Femur (tissue), 1 donor: ENCODE measurements at regions not wholly inside any gene's neighbourhood (a gene's known extent, or its start where the extent isn't known, plus 50 kb on each side); places are given as distances from the start of the nearest gene placed in this dataset.

Experiments
- DNase-seq: peaks from one replicate; pipeline ENCODE4 v3.0.0-alpha.2; 2017

DNA sequence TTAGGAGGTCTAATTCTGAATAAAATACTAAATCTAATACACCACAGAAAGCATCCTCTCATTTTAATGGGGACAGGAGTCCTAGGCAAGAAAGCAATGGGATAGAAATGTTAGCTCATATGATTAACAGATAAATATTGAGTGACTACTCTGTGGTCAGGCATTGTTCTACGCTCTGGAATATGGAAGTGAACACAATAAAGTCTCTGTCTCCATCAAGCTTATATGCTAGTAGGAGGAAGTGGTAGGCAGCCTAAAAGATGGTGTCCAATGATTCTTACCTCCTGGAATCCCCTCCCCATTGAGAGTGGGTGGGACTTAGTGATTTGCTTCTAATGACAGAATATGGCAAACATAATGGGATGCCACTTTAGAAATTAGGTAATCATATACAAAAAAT, 160.3 kb upstream of the PDGFD start:
- DNase-seq = no peak

- DNase-seq = no peak
Measured at GRCh38 chr11:104323841-104324240, 159.9 kb upstream of the PDGFD start.

DNA sequence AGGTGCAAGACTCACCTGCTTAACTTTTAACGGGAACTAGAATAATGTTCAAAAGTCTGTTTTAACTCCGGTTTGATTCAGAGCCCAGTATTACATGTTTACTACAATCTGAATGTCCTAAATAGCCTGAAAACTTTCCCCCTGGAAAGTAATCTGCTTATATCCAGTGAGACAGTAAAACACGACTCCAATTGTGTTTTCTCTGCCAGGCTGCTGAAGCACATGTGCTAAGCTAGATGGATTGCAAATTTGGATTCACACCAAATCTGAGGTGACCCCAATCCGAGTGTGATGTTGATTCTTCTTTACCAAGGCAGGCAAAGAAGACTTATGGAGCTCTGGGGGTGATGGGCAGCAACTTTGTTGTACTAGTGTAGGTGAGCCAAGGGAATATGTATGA, 158.7 kb upstream of the PDGFD start:
- DNase-seq = no peak

DNA sequence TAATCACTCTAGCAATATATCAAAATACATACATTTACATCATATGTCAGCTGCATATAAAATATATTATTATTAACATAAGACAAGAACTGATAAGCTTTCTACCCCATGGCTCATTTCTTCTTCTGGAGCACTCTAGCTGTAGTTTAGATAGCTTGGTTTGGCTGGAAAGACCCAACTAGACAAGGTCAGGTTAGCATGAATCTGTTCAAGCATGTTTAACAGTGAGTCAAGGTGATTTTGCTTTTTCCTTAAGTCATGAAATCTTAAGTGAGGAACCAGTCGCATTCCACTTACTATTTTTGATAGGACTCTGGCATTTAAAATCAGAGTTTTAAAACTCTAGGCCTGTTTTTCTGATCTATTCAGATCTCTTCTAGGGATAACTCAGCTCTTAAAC, 157.0 kb upstream of the PDGFD start:
- no peak for DNase-seq

GRCh38 chr11:104320097-104320496, 156.2 kb upstream of the PDGFD start:
- no peak for DNase-seq

DNA sequence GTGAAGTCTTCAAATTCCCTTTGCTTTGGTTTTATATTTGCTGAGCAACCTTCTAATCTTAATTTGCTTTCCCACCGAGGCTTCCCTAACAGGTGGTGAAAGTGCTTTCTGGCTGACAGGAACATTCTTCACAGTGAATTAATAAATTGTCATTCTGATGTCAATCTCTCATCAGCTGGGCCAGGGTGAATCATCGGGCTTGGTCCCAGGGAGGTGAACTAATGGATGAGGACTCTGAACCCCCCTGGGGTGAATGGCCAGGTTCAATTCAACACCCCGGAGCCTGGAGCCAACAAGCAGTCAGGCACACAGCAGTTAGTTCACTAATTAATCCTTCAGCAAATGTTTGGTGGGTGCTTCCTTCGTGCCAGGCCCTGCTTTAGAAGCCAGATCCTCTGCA, 155.4 kb upstream of the PDGFD start:
- no peak for DNase-seq

DNA sequence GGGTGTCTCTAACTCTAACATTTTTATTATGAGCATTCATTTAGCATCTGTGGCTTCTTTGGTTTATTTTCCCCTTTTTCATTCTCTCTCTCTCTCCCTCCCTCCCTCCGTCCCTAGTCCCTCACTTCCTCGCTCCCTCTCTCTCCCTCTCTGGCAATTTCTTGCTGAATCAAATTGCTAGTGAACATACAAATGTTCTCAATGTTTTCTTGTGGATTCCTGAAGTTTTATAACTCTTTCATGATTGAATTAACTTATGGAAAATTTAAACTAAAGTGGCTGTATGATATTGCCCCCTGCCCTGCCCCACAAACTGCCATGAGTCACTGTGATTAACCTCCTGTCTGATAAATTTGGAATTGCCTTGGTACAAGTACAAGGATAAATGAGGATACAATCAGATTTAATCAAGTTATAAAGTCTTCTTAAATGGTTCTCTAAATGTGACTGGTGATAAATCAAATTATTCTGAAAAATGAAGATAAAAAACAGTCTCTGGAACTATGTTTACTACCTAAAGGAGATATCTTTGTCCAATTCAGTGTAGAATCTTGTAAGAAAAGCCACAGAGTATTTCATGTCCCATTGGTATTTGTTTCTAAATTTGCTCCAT, 143.0 kb upstream of the PDGFD start:
- no peak for DNase-seq

GRCh38 chr11:104301776-104302175, 137.8 kb upstream of the PDGFD start:
- no peak for DNase-seq

DNA sequence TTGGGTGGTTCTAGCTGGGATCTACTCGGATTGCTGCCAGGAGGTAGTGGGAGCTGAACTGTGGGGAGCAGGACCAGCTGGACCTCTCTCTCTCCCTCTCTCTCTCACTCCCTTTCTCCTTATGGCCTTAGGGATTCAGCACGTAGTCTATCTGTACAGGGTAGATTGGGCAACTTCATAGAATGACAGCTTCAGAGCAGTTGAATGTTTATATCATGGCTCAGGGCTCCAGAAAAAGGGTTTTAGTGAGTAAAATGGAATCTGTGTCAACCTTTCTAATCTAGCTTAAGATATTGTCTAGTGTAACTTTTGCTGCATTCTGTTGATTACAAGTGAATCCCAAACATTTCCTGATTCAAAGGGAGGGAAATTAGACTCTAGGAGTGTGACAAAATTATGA, 127.7 kb upstream of the PDGFD start:
- DNase-seq = no peak

GRCh38 chr11:104286129-104286528, 122.2 kb upstream of the PDGFD start:
- no peak for DNase-seq

- no peak for DNase-seq
Measured at GRCh38 chr11:104279587-104279986, 115.6 kb upstream of the PDGFD start.

- no peak for DNase-seq
Measured at GRCh38 chr11:104275992-104276391, 112.0 kb upstream of the PDGFD start.

- DNase-seq = no peak
Measured at GRCh38 chr11:104260456-104260855, 96.5 kb upstream of the PDGFD start.

DNA sequence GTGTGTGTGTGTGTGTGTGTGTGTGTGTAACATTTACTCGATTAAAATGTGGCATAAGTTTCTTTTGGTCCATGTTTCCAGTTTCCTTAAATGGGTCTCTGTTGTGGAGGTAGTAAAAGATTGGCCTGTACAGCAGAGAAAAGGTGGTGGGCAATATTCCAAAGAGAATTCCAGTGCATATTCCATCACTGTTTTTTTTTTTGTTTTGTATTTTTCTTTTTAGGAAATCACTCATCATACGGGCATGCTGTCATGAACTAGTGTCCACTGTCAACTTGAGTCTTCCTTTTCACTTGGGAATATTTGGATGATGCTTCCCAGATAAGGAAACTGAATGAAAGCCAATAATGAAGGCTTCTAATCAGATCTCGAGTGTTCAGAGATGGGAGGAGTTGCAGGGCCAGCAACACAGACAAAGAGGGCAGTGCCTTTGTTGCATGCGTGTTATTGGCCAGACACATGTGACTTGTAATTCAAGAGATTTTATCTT, 95.2 kb upstream of the PDGFD start:
- DNase-seq = no peak

- DNase-seq = no peak
Measured at GRCh38 chr11:104256525-104256924, 92.6 kb upstream of the PDGFD start.

- peak; percentile 16 for DNase-seq
Measured at GRCh38 chr11:104254347-104254746, 90.4 kb upstream of the PDGFD start.

GRCh38 chr11:104246590-104246989, 82.6 kb upstream of the PDGFD start:
- DNase-seq = no peak

- DNase-seq = no peak
Measured at GRCh38 chr11:104238916-104239315, 75.0 kb upstream of the PDGFD start.

GRCh38 chr11:104225047-104225446, 61.1 kb upstream of the PDGFD start:
- DNase-seq = no peak

DNA sequence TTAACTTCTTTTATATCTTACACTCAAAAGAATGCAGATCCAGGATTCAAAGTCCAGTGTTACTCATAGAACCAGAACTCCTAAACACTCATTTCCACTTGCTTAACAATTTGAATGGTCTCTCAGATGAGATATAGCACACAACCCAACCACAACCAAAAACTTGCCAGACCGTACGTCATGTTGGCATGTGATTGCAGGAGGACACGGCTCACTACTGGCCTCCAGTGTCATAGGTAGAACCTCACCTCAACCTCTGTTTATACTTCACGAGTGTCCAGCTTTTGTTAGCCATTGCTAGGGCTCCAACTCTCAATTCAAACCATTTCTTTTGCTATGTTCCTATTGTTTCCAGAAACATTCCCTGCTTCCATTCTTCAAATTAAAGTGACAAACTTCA, 58.5 kb upstream of the PDGFD start:
- DNase-seq = no peak

GRCh38 chr11:104221455-104221854, 57.5 kb upstream of the PDGFD start:
- DNase-seq = no peak

DNA sequence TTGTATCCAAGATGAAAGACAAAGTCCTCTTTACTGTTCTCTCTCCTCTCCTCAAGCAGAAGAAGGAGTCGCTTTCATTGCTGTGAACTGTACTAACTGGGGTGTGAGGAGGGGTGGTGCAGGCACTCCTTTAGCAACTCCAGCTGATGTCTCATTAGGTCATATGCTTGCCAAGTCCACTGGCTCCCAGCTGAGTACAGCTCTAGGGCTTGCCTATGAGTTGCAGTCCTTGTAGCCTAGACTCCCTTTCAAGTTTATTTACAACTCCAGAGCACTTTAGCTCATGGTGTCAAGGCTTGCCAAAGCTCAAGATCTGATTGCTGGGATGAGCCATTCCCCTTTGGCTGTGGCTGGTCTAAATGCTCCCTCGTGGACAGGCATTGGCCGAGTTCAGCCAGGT, 55.1 kb upstream of the PDGFD start:
- peak; percentile 47 for DNase-seq

GRCh38 chr11:104214517-104214916, 50.6 kb upstream of the PDGFD start:
- DNase-seq = no peak
